AG09309 (cell line): ENCODE measurements at regions not wholly inside any gene's neighbourhood (a gene's known extent, or its start where the extent isn't known, plus 50 kb on each side); places are given as distances from the start of the nearest gene placed in this dataset.

Experiments used
- DNase-seq: peaks from one replicate; pipeline ENCODE4 v3.0.0-alpha.2; 2010; ENCODE audit warnings: low read depth
- H3K4me3 ChIP-seq: 2 replicates; pipeline ENCODE4 v1.5.1; 2011; ENCODE audit warnings: mild to moderate bottlenecking, low read depth, low read length, moderate library complexity; ENCODE audit not compliant: control insufficient read depth
- CTCF ChIP-seq: IDR thresholded peaks from 2 replicates; pipeline ENCODE4 v1.5.1; 2011; ENCODE audit warnings: mild to moderate bottlenecking, low read depth, low read length, inconsistent platforms; ENCODE audit not compliant: insufficient read depth, control insufficient read depth; ENCODE audit errors: missing control alignments

DNA sequence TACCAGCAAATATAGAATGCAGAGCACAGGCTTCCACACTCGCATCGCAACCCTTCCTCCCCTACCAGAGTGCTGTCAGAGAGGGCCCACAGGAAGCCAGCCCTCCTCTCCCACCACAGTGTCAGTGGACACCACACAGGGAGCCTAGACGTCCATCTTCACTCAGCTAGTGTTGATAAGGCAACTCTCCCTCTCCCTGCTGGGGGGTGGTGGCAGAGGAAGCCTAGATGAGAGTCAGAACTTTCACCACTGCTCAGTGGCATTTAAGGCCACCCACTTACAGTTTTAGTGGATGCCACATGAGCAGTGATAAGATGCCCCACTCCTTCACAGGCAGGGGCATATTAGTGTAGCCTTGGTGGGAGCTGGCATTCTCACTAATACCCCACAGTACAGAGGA, 109.8 kb upstream of the UBE3A start:
- no peak overlapping the region for H3K4me3 ChIP-seq
- DNase-seq = no peak
- TF ChIP-seq CTCF = no peak

DNA sequence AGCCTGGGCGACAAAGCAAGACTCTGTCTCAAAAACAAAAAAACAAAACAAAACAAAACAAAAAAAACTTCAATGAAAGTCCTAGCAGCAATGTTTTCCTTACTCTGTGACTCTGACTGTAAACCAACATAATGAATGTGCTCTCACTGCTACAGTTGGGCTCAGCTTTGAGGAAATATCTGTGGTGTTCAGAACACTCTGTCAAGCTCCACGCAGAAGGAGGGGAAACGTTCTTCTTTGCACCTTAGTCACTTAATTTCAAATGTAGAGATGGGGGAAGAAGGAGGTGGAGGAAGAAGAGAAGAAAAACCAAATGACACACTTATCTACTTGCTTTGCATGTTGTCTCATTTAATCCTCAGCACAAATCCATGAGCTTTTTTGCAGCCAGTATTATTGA, 107.1 kb upstream of the UBE3A start:
- H3K4me3 ChIP-seq = no peak overlapping the region
- no peak for TF ChIP-seq CTCF
- DNase-seq = no peak

DNA sequence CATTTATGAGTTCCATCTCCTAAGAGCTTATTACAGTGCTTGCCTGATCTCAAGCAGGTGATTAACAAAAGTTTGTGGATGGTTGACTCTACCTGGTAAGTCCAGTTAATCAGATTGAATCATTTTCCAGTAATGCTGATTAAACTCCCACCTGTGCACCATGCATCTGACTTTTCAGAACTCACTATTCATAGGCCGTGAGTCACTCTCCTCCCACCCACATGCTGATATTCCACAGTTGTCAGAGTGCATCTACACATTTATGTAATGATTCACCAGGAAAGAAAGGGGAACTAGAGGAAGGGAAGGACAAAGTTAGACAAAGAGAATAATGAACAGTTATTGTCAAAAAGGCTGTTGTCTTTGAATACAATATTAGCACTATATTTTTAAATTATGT, 106.2 kb upstream of the UBE3A start:
- DNase-seq = no peak
- H3K4me3 ChIP-seq = no peak overlapping the region
- no peak for TF ChIP-seq CTCF

- DNase-seq = no peak
- TF ChIP-seq CTCF = no peak
- H3K4me3 ChIP-seq = no peak overlapping the region
These were observed 105.3 kb upstream of the UBE3A start for GRCh38 chr15:25544076-25544475.

DNA sequence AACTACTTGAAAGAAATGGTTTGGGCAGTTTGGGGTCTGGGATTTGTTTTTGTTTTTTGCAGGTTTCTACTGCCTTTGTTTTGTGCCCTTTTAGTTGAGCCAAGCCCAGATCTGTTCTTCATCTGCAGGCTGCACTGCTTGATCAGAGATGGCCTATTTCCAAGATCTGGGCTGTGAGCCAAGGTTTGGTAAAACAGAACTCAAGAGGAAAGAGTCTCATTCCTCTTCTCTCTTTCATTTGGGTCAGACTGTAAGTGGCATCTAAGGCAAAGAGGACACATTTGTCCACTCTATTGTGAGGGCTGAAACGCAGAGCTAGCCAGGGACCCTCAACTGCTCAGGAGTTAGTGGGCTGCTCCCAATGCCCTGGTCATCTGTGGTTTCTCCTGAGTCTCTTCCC, 104.4 kb upstream of the UBE3A start:
- peak; percentile 18 for DNase-seq
- no peak for TF ChIP-seq CTCF
- H3K4me3 ChIP-seq = no peak overlapping the region

DNA sequence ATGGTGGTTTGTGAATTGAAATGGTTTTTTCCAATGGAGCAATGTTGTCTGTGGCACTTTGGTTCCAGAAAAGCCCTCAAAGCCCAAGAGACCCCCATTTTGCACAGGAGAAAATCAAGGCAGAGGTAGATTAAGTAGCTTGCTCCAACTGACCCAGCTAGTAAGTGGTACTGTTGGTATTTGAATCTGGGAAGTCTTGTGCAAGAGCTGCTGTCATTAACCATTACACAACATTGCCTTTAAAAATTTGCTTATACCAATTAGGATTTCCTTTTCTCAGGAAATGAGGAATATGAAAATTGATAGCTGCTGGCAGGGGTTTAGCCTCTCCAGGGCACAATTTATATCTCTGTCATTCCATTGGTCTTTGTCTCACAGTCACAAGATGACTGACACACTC, 102.4 kb upstream of the UBE3A start:
- H3K4me3 ChIP-seq = no peak overlapping the region
- no peak for DNase-seq
- no peak for TF ChIP-seq CTCF

DNA sequence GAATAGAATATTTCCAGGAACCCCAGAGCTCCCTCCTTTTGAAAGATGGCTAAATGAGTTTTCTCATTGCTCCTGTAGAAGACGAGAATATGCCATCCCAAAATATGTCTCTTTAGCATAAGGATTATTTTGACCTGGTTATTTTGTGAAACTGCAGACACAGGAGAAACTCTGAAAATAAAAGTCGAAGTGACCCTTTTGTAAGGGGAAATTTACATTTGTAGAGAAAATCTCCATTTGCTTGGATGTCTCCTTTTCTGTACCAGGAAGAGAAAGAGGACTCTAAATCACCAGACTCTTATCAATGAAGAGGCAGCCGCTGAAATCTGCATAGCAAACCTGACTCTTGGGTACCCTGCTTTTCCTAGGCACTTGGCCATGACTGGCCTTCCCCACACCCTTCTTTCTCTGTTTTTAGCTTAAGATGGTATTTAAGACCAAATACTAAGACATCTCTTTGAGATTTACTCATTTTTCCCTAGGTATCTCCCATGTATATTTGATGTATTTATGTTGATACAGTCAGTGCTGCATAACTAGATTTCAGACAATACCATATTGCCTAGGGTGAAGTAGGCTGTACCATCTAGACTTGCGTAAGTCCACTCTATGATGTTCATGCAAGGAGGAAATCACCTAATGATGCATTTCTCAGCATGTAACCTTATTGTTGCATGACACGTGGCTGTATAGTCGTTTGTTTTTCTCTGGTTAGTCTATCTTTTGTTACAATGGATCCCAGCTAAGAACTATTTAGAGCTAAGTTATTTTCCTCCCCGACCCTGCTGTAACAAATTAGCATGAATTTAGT, 98.2 kb upstream of the UBE3A start:
- no peak for DNase-seq
- no peak overlapping the region for H3K4me3 ChIP-seq
- TF ChIP-seq CTCF = no peak
